ENCODE measurements at regions not wholly inside any gene's neighbourhood (a gene's known extent, or its start where the extent isn't known, plus 50 kb on each side); places are given as distances from the start of the nearest gene placed in this dataset.

GRCh38 chr13:62932256-62932883 is 1516.7 kb upstream of the PCDH20 start:
- RAD21 ChIA-PET (ENCODE audit: low non-redundant PET in 1 of 2, low total read pairs in 2 of 2, uncharacterized antibody in 2 of 2, unreplicated experiment in 2 of 2): no interaction called here
- DNase-seq (ENCODE audit: low read depth, low spot score) (no peak), ATAC-seq (no peak)
- H3K79me2 ChIP-seq (ENCODE audit: insufficient read depth, low read length): no peaks in the 10 kb centered on the region
- POLR2A ChIA-PET: no interaction called here
- H3K4me1 ChIP-seq (ENCODE audit: control insufficient read depth in 1 of 2, insufficient read depth in 2 of 2, low read length in 2 of 2): no peaks in the 10 kb centered on the region
- H3K9ac ChIP-seq (ENCODE audit: low read length): no peak overlapping the region
- CTCF ChIA-PET: no interaction called here
- H4K20me1 ChIP-seq (ENCODE audit: insufficient read depth): no peaks in the 10 kb centered on the region
- H3K27me3 ChIP-seq (ENCODE audit: insufficient read depth, low read length): no peaks in the 10 kb centered on the region
- intact Hi-C loops (cut with micrococcal nuclease): no loop called here
- no peak overlapping the region for H3K4me3 ChIP-seq (replicated peaks in 1 of 2; ENCODE audit: low read depth in 1 of 2, low read length in 2 of 2)
- BruUV-seq (replicated peaks): no TSS peak
- no peak overlapping the region for H3K4me2 ChIP-seq (ENCODE audit: low read length)
- no peaks in the 10 kb centered on the region for H3K36me3 ChIP-seq (ENCODE audit: control insufficient read depth in 1 of 2, insufficient read depth in 2 of 2, low read length in 2 of 2)
- no peak overlapping the region for H3K27ac ChIP-seq (ENCODE audit: low read depth, low read length)
- H3K9me3 ChIP-seq (ENCODE audit: control insufficient read depth in 1 of 2, insufficient read depth in 1 of 2, low read depth in 1 of 2, low read length in 2 of 2): no peaks in the 10 kb centered on the region
- no peaks in the 10 kb centered on the region for H3K9me2 ChIP-seq (ENCODE audit: insufficient read depth)
- H2AFZ ChIP-seq (ENCODE audit: low read depth, low read length, poor library complexity, severe bottlenecking): no peak overlapping the region
- TF ChIP-seq MAX (IDR thresholded peaks at IDR 0.05) (no peak), ZNF274 (IDR thresholded peaks at IDR 0.05; ENCODE audit: low read depth, low read length) (no peak), POLR2A (IDR thresholded peaks at IDR 0.05; ENCODE audit: borderline replicate concordance, extremely low read depth, insufficient read depth, insufficient read length) (no peak), YY1 (IDR thresholded peaks at IDR 0.05; ENCODE audit: extremely low read depth, insufficient replicate concordance, low read depth, low read length) (no peak), ATF3 (IDR thresholded peaks at IDR 0.05) (no peak), CBX3 (IDR thresholded peaks at IDR 0.05; ENCODE audit: low read depth) (no peak), FOSL1 (IDR thresholded peaks at IDR 0.05; ENCODE audit: low read depth) (no peak), RAD21 (IDR thresholded peaks at IDR 0.05; ENCODE audit: low read depth) (no peak), POLR2AphosphoS5 (IDR thresholded peaks at IDR 0.05; ENCODE audit: low read depth, low read length) (no peak), ZBTB33 (IDR thresholded peaks at IDR 0.05; ENCODE audit: extremely low read depth, insufficient replicate concordance, low read length) (no peak), JUND (IDR thresholded peaks at IDR 0.05) (no peak), SRF (IDR thresholded peaks at IDR 0.05; ENCODE audit: low read depth) (no peak), EZH2phosphoT487 (IDR thresholded peaks at IDR 0.05; ENCODE audit: borderline replicate concordance) (no peak), CTCF (IDR thresholded peaks at IDR 0.05 in 2 of 3, conservative IDR thresholded peaks at IDR 0.05 in 1 of 3; ENCODE audit: borderline replicate concordance in 1 of 3, insufficient read depth in 1 of 3, low read depth in 2 of 3, low read length in 2 of 3) (no peak), EZH2 (IDR thresholded peaks at IDR 0.05) (no peak), ZFX (IDR thresholded peaks at IDR 0.05) (no peak)

All from HCT116 (cell line).